Activated CD4-positive, alpha-beta T cell treated with anti-CD3 and anti-CD28 coated beads, Interleukin-2, amount 50 U/mL, for 16 hours (primary cell): ENCODE measurements at regions not wholly inside any gene's neighbourhood (a gene's known extent, or its start where the extent isn't known, plus 50 kb on each side); places are given as distances from the start of the nearest gene placed in this dataset.
"Not testable (repeated sequence)": the region's sequence is repeated elsewhere in the genome, so short reads cannot be mapped to it uniquely, and the experiment has no call there.

Experiments used
- DNase-seq: peaks from one replicate; pipeline ENCODE4 v3.0.0-alpha.2; 2020

DNA sequence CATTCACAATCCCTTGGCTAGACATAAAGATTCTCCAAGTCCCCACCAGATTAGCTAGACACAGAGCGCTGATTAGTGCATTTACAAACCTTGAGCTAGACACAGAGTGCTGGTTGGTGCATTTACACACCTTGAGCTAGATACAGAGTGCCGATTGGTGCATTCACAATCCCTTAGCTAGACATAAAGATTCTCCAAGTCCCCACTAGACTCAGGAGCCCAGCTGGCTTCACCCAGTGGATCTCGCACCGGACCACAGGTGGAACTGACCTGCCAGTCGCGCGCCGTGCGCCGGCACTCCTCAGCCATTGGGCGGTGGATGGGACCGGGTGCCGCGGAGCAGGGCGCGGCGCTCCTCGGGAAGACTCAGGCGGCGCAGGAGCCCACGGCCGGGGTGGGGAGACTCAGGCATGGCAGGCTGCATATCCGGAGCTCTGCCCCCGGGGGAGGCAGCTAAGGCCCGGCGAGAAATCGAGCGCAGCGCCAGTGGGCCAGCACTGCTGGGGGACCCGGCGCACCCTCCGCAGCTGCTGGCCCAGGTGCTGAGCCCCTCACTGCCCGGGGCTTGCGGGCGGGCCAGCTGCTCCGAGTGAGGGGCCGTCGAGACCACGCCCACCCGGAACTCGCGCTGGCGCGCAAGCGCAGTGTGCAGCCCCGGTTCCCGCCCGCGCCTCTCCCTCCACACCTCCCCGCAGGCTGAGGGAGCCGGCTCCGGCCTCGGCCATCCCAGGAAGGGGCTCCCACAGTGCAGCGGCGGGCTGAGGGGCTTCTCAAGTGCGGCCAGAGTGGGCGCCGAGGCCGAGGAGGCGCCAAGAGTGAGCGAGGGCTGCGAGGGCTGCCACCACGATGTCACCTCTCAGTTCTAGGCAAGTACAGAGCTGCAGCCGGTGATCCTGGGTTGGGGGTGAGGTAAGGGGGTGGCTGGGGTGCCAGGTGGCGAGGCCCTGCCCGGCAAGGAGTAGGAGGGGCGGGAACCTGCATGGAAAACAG is 773.7 kb upstream of the CITED2 start:
- DNase-seq: not testable (repeated sequence)

DNA sequence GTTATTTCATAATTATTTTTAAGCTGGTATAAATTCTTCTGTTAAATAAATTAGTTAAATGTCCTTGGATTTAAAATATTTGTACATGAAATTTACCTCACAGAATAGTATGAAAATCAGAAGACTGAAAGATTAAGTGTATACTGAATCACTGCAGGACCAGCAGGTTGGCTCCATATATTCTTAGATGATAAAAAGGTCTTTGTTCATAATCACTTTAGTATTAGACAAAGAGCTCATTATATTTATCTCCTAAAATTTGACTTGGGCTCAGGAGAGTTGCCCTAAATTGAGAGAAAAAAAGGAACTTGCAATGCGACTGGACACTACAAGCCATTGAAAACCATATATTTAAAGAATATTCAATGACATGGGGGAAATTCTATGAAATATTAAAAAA is 766.4 kb upstream of the CITED2 start:
- DNase-seq: no peak

DNA sequence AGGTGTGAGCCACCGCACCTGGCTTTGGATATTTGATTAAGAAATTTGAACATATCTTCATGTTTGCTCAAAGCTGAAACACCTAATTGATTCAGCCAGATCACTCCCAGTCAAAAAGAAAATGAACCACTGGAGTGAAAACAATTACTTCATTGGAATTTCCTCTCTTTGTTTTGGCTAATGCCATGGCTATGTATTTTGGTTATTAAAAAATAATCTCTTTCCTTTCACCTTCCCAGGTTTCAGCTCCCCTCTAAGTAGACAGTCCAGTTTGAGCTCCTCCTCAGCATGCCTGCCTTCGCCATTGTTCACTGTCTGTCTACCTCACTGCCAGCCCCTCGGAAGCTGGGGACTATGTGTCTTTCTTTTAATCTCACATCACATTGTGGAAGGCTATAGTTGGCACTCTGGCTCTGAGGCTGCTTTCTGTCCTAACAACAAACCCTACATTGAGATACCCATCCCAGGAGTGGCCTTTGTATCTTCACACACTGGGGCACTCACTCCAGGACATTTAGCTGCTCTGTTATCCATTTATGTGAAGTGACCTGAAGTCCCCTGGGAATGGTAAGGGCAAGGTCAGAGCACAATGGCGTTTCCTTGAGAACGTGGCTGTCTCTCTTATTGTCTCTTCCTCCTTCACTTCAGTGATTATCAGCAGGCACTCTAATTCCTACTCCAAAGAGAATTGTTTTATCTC is 764.0 kb upstream of the CITED2 start:
- no peak for DNase-seq

DNA sequence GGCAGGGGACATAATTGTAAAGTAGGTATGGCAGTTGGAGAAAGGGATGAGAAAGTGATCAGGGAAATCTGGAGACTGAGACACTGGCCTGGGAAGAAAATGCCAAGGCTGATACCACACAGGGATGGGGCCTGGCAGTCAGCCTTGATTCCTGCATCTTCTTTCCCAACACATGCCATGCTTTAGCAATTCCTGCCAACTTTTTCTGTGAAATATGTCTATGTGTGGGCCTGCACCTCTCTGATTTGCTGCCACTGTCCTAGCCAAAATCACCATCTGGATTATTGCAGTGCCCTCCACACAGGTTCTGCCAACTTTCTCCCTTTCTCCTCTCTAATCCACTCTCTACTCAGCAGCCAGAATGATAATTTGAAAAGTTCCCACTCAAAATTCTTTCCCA is 759.8 kb upstream of the CITED2 start:
- no peak for DNase-seq

DNA sequence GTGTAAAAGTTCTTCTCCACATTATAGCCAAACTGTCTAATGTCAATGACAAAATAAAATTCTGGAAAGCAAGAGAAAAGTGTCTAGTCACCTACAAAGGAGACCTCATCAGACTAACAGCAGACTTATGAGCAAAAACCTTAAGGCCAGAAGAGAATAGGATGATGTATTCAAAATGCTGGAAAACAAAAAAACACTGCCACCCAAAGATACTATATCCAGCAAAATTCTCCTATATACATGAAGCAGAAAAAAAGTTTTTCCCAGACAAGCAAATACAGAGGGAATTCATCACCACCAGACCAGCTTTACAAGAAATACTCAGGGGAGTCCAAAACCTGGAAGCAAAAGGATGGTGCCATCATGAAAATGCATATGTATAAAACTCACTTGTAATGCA is 755.6 kb upstream of the CITED2 start:
- no peak for DNase-seq

DNA sequence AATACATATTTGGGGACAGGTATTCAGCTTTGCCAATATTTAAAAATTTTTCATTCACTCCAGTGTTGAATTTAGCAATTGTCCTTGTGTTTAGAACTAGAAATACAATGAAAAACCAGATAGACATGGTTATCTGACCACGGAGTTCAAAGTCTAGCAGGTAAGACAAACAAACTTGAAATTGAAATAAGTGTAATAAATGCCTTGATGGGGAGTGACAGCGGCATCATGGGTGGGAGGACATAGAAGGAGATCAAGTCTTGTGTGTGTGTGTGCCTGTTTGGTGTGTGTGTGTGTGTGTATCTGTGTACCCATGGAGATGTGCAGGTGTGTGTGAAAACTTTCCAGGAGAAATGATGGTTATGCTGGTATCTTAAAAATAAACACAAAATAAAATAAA is 750.0 kb upstream of the CITED2 start:
- DNase-seq: no peak

DNA sequence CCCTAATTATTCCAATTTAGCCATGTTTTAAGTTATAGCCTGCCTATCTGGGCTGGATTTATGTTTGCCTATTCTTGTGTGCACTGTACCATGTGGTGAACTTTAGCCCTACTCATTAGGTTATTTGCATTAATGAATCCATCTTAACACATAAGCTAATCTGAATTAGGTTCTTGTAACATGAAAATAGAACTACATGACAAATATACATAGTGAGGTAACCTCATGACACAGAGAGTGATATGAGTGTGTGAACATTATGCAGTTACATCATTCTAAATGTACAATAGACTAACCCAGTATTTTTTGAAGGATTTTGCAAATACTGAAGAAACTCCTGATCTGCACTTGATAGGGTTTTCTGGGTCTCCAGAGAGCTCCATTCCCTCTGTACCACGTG is 733.7 kb upstream of the CITED2 start:
- DNase-seq: no peak

DNA sequence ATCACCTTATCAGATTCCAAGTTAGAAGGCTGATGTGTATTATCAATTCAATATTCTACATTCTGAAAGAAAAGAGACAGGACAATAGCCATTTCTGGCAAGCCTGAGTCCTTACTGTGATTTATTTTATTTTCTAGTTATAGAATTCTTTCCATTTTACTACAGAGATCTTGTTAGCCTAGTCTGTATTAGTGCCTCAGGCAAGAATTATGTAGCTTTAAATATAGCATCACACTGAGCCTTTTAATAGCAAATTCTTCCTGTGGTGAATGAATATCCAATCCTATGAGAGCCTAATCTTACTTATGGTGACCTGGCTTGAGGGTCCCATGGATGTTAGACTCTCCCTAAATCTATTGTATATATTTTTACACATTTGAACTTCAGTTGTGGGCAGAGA is 732.8 kb upstream of the CITED2 start:
- no peak for DNase-seq

DNA sequence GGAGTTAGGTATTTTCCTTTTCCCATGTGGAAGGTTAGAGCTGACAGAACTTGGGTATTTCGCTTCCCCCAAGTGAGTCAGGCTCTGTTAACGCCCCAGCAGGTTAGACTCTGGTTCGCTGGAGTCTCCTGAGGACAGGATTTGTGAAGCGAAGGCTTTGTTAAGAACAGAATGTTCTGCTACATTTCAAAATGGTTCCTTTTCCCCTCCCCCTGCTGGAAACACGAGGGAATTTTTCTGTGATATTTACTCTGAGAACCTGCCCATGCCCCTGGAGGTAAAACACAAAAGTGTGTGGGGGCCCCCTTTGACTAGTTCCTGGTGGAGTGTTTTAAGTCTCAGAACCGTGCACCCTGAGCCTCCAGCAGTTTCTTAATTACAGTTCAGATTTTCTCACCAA is 731.4 kb upstream of the CITED2 start:
- peak; percentile 2 for DNase-seq

DNA sequence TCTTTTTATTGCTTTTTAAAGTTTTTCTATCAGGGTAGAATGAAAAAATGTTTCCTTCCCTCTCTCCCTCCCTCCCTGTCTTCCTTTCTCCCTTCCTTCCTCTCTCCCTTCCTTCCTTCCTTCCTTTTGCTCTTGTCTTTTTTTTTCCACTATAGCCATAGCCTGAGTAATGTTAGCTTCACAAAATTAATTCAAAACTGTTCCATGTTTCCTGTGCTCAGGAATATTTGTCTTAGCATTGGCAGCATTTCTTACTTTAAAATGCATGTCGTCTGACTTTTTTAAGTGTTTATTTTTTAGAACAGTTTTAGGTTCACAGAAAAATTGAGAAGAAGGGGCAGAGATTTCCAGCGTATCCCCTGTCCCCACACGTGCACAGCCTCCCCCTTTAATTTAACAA is 730.8 kb upstream of the CITED2 start:
- no peak for DNase-seq

DNA sequence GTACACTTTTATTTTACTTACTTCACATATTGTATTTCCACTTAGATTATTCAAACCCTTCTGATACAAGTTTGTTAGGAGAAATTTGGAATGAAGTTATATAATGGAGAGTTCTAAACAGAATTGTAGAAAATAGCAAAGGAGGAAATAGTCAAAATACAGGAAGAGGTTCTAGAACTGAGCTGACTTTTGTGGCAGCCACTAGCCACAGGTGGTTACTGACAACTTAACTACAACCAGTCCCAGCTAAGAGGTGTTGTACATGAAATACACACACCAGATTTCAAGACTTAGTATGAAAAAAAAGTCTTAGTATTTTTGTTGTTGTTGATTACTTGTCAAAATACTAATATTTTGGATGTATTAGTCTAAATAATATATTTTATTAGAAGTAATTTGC is 727.4 kb upstream of the CITED2 start:
- no peak for DNase-seq

DNA sequence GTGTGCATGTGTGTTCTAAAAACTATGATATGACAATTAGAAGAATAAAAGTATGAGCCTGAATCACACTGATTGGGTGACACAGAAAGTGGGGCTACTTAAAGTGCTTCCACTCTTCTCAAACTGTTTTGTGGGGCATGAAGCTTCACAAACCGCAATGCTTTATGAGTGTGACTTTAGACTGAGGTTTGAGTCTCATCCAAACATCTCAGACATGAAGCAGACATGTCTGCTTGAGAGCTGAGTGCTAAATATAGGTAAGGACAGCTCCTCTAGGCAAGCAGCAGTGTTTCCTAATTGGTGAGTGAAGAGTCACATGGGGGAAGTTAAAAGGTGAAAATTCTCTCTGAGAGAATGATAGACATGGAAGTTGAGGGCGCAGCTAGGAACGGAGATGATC is 726.9 kb upstream of the CITED2 start:
- DNase-seq: no peak

DNA sequence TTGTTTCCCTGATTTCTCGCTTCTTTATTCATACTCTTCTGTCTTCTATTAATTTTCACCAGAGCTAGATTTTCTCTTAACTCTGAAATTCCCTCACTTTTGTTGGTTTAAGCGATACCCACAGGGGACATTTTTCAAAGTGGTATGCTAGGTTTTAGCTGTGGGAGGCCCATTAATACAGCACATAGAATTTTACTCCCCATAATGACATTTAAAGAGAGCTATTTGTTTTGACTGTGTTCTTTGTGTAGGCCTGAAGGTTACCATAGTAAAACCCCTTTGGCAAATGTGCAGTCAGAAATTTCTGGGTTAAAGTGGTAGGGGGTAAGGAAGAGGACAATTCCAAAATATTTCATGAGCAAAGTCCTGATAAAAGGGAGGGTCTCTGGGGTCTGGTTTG is 721.1 kb upstream of the CITED2 start:
- DNase-seq: no peak

DNA sequence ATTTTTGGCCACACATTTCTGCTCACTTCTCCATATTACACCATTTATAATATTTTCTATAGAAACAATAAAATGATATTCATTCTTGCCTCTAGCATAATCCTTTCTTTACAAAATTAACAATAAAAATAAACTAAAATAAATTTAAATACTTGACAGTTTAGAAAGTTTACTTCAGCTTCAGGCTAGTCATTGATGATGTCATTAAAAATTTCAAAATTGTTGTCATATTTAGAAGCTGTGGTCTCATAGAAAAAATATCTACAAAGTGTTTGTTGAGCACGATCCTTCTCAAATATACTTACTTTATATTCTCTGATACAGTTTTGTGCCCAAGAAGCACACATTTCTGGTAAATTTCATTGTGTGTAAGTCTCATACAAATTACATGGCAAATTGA is 717.4 kb upstream of the CITED2 start:
- no peak for DNase-seq

DNA sequence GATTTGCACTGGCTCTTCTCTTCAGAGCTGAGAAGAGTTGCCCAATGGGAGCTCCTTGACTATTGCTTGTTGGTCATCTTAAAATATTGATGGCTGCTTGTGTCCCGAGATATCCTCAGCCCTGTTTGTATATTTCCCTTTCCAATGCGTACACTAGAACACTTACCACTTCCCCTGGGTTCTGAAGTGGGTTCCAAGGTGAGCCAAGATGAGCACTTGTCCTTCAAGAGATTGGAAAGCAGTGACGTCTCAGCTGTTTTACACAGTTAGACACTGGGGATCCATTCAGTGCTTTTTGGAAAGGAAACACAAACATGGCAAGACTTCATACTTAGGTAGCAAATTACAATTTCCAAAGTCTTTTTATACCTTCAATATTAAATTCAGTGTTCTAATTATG is 716.4 kb upstream of the CITED2 start:
- no peak for DNase-seq

DNA sequence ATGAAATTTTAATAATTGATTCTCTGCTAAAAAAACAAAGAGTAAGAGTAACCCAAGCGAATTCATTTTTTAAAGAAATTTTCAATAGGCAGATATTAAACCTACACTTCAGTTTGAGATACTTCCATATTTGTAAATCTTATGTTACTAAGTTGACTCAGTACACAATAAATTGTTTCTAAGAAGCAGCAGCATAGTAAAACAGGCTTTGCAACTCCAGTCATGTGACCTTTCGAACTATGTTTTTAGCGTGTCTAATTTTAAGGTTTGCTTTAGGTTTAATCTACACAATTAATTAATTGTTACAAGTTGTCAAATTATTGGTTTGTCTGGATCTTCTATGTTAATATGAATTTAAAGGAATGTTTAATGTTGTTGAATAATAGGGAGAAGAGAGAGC is 708.9 kb upstream of the CITED2 start:
- DNase-seq: no peak

DNA sequence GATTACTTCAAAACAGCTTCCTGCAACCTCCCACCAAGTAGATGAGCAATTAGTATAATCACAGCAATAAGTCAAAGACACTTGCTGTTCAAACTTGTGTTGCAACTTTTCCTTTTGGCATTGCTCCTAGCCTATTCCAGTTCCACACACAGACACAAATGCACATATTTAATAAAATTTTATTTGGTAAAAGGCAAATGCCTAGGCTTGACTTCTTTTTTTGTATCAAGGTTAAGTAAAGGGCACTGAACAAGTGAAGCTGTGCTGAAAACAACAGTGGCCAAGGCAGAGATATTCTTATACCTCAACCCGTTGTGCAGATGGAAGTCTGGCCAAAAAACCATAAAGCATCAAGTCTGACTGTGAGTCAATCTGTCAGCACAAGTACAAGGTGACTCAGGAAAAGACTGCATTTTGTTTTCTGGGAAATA is 708.4 kb upstream of the CITED2 start:
- DNase-seq: no peak

DNA sequence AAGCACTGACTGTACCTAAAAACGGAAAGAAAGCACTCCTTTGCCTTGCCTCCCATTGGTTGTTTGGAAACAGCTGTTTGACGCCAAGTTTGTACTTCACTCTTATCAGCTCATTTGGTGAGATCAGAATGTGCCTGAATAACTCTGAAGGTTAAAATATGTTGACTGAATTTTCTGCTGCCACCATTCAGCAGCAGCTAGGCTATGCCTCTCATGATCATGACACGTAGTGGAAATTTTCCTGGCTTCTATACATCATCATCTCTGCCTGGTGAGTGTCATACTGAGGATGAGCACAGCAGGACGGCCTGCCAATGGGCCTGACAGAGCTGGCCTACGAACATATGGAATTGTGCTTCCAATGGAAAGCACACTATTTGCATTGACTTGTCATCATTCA is 704.9 kb upstream of the CITED2 start:
- no peak for DNase-seq

DNA sequence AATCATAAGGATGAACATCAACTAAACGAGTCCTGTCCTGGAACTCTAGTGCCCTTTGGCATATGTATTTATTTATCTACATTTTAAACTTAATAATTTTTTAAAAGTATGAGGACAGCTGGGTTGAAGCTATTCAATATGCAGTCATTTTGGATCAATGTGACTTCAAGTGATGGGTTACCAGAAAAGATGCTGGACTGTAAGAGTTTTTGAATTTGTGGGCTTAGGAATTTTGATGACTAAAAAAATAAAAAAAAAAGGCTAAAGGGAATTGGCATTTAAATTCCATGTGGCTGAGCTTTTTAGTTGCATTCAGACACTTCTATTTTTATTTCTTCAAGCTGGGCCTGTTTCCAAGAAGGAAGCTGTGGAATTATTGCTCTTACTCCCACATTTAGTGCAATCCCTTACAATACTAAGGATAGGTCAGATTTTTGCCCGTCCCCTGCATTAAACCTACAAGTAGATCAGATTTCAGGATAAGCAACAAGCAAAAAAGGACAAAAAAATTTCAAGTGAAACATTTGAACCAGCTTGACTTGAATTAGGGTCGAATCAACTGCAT is 704.2 kb upstream of the CITED2 start:
- DNase-seq: no peak

DNA sequence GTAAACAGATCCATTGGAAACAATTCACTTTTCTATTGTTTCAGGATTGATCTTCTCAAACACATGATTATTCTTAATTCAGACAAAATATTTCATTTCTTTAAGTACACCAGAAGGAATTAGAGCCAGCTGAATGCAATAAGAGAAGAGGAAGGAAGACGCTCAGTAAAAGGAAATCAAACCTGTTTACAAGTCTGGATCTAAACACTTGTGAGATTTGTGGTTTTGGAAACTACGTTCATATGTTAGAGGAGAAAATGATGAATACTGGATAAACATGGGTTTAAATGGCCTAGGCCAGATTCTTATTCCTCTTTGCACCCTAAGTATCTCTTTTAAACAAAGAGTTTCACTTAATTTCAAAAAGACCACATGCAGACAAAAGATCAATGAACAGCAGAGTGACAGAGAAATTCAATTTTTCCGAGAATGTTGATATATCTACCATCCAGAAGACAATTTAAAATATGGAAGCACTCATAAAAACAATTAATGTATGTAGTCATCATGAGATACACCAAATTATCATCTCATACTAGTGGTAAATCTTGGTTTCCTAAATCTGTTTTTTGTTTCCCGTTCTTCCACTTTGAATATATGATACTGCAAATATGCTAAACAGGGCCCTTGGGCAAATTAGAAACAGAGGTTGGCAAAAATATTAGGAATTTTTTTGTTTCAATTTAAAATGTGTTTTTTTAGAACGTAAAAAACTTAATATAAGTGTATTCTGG is 703.5 kb upstream of the CITED2 start:
- no peak for DNase-seq

DNA sequence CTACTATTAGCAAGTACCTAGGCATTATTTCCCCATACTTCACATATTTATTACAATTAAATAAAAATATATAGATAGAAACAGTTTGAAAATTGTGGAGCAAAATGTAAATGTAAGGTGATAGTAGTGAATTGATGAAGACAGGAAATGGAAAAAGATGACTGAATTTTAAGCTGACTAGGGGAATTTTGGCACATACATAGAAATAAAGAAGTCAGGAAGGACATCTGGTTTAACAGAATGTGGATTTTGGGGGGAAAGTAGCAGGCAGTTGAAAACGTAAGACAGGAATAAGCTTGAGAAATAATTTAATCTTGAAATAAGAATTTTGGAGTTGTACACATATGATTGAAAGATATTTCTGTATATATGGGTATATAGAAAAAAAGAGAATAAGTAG is 701.7 kb upstream of the CITED2 start:
- DNase-seq: no peak

DNA sequence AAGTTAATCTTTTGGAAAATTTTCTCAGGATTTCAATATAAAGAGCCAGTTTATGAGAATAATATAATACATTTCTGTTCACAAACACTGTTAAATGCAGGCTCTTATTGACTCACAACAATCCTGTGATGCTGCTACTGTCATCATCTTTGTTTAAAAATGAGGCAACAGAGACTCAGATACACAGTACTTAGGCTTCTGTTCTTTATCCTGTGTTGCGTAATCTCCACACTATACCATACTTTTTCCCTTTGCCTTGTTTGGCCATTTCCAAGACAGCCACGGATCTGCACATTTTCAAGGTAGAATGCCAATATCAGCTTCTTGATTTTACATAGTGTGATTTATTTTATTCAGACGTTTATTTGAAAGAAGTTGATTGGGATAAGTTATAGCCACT is 699.0 kb upstream of the CITED2 start:
- DNase-seq: no peak

DNA sequence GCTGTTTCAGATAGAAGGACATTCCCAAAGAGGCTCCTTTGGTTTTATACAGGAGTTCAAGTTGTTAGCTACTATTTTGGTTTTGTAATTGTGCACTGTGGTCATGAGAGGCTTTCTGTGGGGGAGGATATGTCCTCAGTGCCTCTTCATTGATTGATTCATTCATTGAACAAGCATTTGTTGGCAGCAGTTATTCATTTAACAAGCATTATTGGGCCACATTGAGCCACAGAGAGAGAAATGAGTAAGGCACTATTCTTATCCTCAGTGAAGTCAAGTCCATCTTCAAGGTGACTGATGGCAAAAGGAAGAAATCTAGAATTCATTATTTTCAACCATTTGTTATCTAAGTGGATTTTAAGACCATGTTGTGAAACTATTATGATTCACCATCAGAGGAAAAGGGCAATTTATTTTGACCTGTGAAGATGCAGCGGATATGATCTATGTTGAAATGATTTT is 697.2 kb upstream of the CITED2 start:
- no peak for DNase-seq
